ENCODE measurements at regions not wholly inside any gene's neighbourhood (a gene's known extent, or its start where the extent isn't known, plus 50 kb on each side); places are given as distances from the start of the nearest gene placed in this dataset.
A peak's percentile ranks its signal among the peaks of the same experiment; 100 is the strongest.

DNA sequence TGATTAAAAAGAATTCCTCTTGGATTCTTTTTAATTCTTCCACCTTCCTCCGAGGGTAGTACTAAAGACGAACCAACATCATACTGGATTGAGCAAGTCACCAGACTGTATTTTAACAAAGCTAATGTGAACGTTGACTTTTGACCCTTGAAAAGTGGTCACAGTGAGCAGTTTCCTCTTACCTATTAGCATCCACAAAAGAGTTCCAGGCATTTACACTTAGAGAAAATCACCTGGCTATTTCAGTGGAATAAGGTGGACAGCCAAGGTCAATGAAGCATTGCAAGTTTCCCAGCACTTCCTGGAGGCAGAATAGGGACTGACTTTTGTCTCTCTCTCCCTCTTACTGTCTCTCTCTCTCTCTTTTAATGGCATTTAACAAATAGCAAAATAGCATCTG lies 145.1 kb upstream of the DAB2 start:
- Histone ChIP-seq H3K4me1 (ENCODE audit: control insufficient read depth in 3 of 3, insufficient read depth in 2 of 3, low read depth in 1 of 3, low read length in 2 of 3) (no peaks in the 10 kb centered on the region), H3K27me3 (ENCODE audit: control insufficient read depth in 3 of 3, insufficient read depth in 3 of 3, low read length in 3 of 3) (no peaks in the 10 kb centered on the region), H3K27ac (ENCODE audit: low read depth in 1 of 3, low read length in 2 of 3) (no peak overlapping the region), H3K36me3 (ENCODE audit: control insufficient read depth in 3 of 3, insufficient read depth in 2 of 3, low read depth in 1 of 3, low read length in 3 of 3) (no peaks in the 10 kb centered on the region), H3K4me3 (ENCODE audit: low read depth in 1 of 3, low read length in 3 of 3) (no peak overlapping the region), H3K9me3 (ENCODE audit: control insufficient read depth in 2 of 2, insufficient read depth in 1 of 2, low read depth in 1 of 2, low read length in 1 of 2) (no peaks in the 10 kb centered on the region)
- DNase-seq = peak; percentile 10 to 38
- no peak for FAIRE-seq
- WGBS, 3 donors = 19 to 45% (median 31%) methylated on average over 3 of the region's 3 CpGs

- Histone ChIP-seq H3K9me3 (ENCODE audit: control insufficient read depth in 2 of 2, insufficient read depth in 1 of 2, low read depth in 1 of 2, low read length in 1 of 2) (no peaks in the 10 kb centered on the region), H3K27me3 (ENCODE audit: control insufficient read depth in 3 of 3, insufficient read depth in 3 of 3, low read length in 3 of 3) (no peaks in the 10 kb centered on the region), H3K27ac (ENCODE audit: low read depth in 1 of 3, low read length in 2 of 3) (no peak overlapping the region), H3K4me3 (ENCODE audit: low read depth in 1 of 3, low read length in 3 of 3) (no peak overlapping the region), H3K36me3 (ENCODE audit: control insufficient read depth in 3 of 3, insufficient read depth in 2 of 3, low read depth in 1 of 3, low read length in 3 of 3) (no peaks in the 10 kb centered on the region), H3K4me1 (ENCODE audit: control insufficient read depth in 3 of 3, insufficient read depth in 2 of 3, low read depth in 1 of 3, low read length in 2 of 3) (no peaks in the 10 kb centered on the region)
- no peak for FAIRE-seq
- DNase-seq = no peak
These were observed 142.1 kb upstream of the DAB2 start for GRCh38 chr5:39566891-39567290.

GRCh38 chr5:39566029-39566428 lies 141.2 kb upstream of the DAB2 start:
- DNase-seq = peak; percentile 5 to 46
- Histone ChIP-seq H3K27ac (ENCODE audit: low read depth in 1 of 3, low read length in 2 of 3) (no peak overlapping the region), H3K4me3 (ENCODE audit: low read depth in 1 of 3, low read length in 3 of 3) (no peak overlapping the region), H3K9me3 (ENCODE audit: control insufficient read depth in 2 of 2, insufficient read depth in 1 of 2, low read depth in 1 of 2, low read length in 1 of 2) (no peaks in the 10 kb centered on the region), H3K36me3 (ENCODE audit: control insufficient read depth in 3 of 3, insufficient read depth in 2 of 3, low read depth in 1 of 3, low read length in 3 of 3) (no peaks in the 10 kb centered on the region), H3K27me3 (ENCODE audit: control insufficient read depth in 3 of 3, insufficient read depth in 3 of 3, low read length in 3 of 3) (no peaks in the 10 kb centered on the region), H3K4me1 (ENCODE audit: control insufficient read depth in 3 of 3, insufficient read depth in 2 of 3, low read depth in 1 of 3, low read length in 2 of 3) (no peaks in the 10 kb centered on the region)
- WGBS, 3 donors = 20 to 65% (median 50%) methylated on average over 3 of the region's 3 CpGs
- FAIRE-seq = no peak

- DNase-seq = no peak
- FAIRE-seq = no peak
- 47 to 73% (median 51%) methylated on average over 2 of the region's 2 CpGs for WGBS, 3 donors
- no peaks in the 10 kb centered on the region for H3K4me1 ChIP-seq (ENCODE audit: control insufficient read depth in 3 of 3, insufficient read depth in 2 of 3, low read depth in 1 of 3, low read length in 2 of 3)
- no peak overlapping the region for H3K4me3 ChIP-seq (ENCODE audit: low read depth in 1 of 3, low read length in 3 of 3)
- no peaks in the 10 kb centered on the region for H3K36me3 ChIP-seq (ENCODE audit: control insufficient read depth in 3 of 3, insufficient read depth in 2 of 3, low read depth in 1 of 3, low read length in 3 of 3)
- H3K9me3 ChIP-seq (ENCODE audit: control insufficient read depth in 2 of 2, insufficient read depth in 1 of 2, low read depth in 1 of 2, low read length in 1 of 2) = no peaks in the 10 kb centered on the region
- no peak overlapping the region for H3K27ac ChIP-seq (ENCODE audit: low read depth in 1 of 3, low read length in 2 of 3)
- no peaks in the 10 kb centered on the region for H3K27me3 ChIP-seq (ENCODE audit: control insufficient read depth in 3 of 3, insufficient read depth in 3 of 3, low read length in 3 of 3)
These were observed 136.6 kb upstream of the DAB2 start for GRCh38 chr5:39561421-39561820.

GRCh38 chr5:39560726-39561125 lies 135.9 kb upstream of the DAB2 start:
- Histone ChIP-seq H3K4me3 (ENCODE audit: low read depth in 1 of 3, low read length in 3 of 3) (no peak overlapping the region), H3K27me3 (ENCODE audit: control insufficient read depth in 3 of 3, insufficient read depth in 3 of 3, low read length in 3 of 3) (no peaks in the 10 kb centered on the region), H3K4me1 (ENCODE audit: control insufficient read depth in 3 of 3, insufficient read depth in 2 of 3, low read depth in 1 of 3, low read length in 2 of 3) (no peaks in the 10 kb centered on the region), H3K9me3 (ENCODE audit: control insufficient read depth in 2 of 2, insufficient read depth in 1 of 2, low read depth in 1 of 2, low read length in 1 of 2) (no peaks in the 10 kb centered on the region), H3K36me3 (ENCODE audit: control insufficient read depth in 3 of 3, insufficient read depth in 2 of 3, low read depth in 1 of 3, low read length in 3 of 3) (no peaks in the 10 kb centered on the region), H3K27ac (ENCODE audit: low read depth in 1 of 3, low read length in 2 of 3) (no peak overlapping the region)
- FAIRE-seq = no peak
- WGBS, 3 donors = 86 to 94% (median 90%) methylated on average over 2 of the region's 2 CpGs
- DNase-seq = no peak

- no peak for FAIRE-seq
- H3K36me3 ChIP-seq (ENCODE audit: control insufficient read depth in 3 of 3, insufficient read depth in 2 of 3, low read depth in 1 of 3, low read length in 3 of 3) = no peaks in the 10 kb centered on the region
- H3K4me3 ChIP-seq (ENCODE audit: low read depth in 1 of 3, low read length in 3 of 3) = no peak overlapping the region
- no peaks in the 10 kb centered on the region for H3K4me1 ChIP-seq (ENCODE audit: control insufficient read depth in 3 of 3, insufficient read depth in 2 of 3, low read depth in 1 of 3, low read length in 2 of 3)
- WGBS, 3 donors = 76 to 86% (median 78%) methylated on average over 2 of the region's 2 CpGs
- no peaks in the 10 kb centered on the region for H3K9me3 ChIP-seq (ENCODE audit: control insufficient read depth in 2 of 2, insufficient read depth in 1 of 2, low read depth in 1 of 2, low read length in 1 of 2)
- H3K27me3 ChIP-seq (ENCODE audit: control insufficient read depth in 3 of 3, insufficient read depth in 3 of 3, low read length in 3 of 3) = no peaks in the 10 kb centered on the region
- no peak overlapping the region for H3K27ac ChIP-seq (ENCODE audit: low read depth in 1 of 3, low read length in 2 of 3)
- DNase-seq = no peak
These were observed 135.1 kb upstream of the DAB2 start for GRCh38 chr5:39559923-39560322.

- no peaks in the 10 kb centered on the region for H3K27me3 ChIP-seq (ENCODE audit: control insufficient read depth in 3 of 3, insufficient read depth in 3 of 3, low read length in 3 of 3)
- DNase-seq = no peak
- no peak overlapping the region for H3K4me3 ChIP-seq (ENCODE audit: low read depth in 1 of 3, low read length in 3 of 3)
- H3K27ac ChIP-seq (ENCODE audit: low read depth in 1 of 3, low read length in 2 of 3) = no peak overlapping the region
- H3K36me3 ChIP-seq (ENCODE audit: control insufficient read depth in 3 of 3, insufficient read depth in 2 of 3, low read depth in 1 of 3, low read length in 3 of 3) = no peaks in the 10 kb centered on the region
- WGBS, 3 donors = 66 to 82% (median 70%) methylated on average over 3 of the region's 3 CpGs
- no peaks in the 10 kb centered on the region for H3K9me3 ChIP-seq (ENCODE audit: control insufficient read depth in 2 of 2, insufficient read depth in 1 of 2, low read depth in 1 of 2, low read length in 1 of 2)
- no peaks in the 10 kb centered on the region for H3K4me1 ChIP-seq (ENCODE audit: control insufficient read depth in 3 of 3, insufficient read depth in 2 of 3, low read depth in 1 of 3, low read length in 2 of 3)
- no peak for FAIRE-seq
These were observed 133.8 kb upstream of the DAB2 start for GRCh38 chr5:39558541-39558940.

DNA sequence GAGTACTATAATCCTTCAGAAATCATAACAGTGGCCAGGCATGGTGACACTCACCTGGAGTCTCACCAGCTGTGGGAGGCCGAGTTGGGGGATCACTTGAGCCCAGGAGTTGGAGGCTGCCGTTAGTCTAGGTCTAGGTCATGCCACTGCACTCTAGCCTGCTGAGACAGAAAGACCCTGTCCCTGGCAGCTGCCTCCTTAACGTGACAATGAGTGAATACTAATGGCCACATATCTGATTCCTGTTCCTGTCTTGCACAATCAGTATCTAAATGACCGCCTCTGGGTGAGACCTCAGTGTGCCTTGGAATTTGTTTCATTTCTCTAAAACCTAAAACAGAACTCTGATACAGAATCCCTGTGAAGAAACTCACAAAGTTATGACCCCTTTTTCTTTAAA lies 131.0 kb upstream of the DAB2 start:
- H3K4me3 ChIP-seq (ENCODE audit: low read depth in 1 of 3, low read length in 3 of 3) = no peak overlapping the region
- FAIRE-seq (no peak), DNase-seq (no peak)
- WGBS, 3 donors = 63 to 68% (median 64%) methylated on average over 4 of the region's 4 CpGs
- H3K9me3 ChIP-seq (ENCODE audit: control insufficient read depth in 2 of 2, insufficient read depth in 1 of 2, low read depth in 1 of 2, low read length in 1 of 2) = no peaks in the 10 kb centered on the region
- no peaks in the 10 kb centered on the region for H3K27me3 ChIP-seq (ENCODE audit: control insufficient read depth in 3 of 3, insufficient read depth in 3 of 3, low read length in 3 of 3)
- no peaks in the 10 kb centered on the region for H3K4me1 ChIP-seq (ENCODE audit: control insufficient read depth in 3 of 3, insufficient read depth in 2 of 3, low read depth in 1 of 3, low read length in 2 of 3)
- no peak overlapping the region for H3K27ac ChIP-seq (ENCODE audit: low read depth in 1 of 3, low read length in 2 of 3)
- no peaks in the 10 kb centered on the region for H3K36me3 ChIP-seq (ENCODE audit: control insufficient read depth in 3 of 3, insufficient read depth in 2 of 3, low read depth in 1 of 3, low read length in 3 of 3)

GRCh38 chr5:39547553-39548154 lies 122.9 kb upstream of the DAB2 start:
- FAIRE-seq (no peak), DNase-seq (peak; percentile 60 to 78)
- Histone ChIP-seq H3K4me1 (ENCODE audit: control insufficient read depth in 3 of 3, insufficient read depth in 2 of 3, low read depth in 1 of 3, low read length in 2 of 3) (no peaks in the 10 kb centered on the region), H3K27me3 (ENCODE audit: control insufficient read depth in 3 of 3, insufficient read depth in 3 of 3, low read length in 3 of 3) (no peaks in the 10 kb centered on the region), H3K9me3 (ENCODE audit: control insufficient read depth in 2 of 2, insufficient read depth in 1 of 2, low read depth in 1 of 2, low read length in 1 of 2) (peaks cover 0 to 4% of the 10 kb centered on the region in 2 donors), H3K4me3 (ENCODE audit: low read depth in 1 of 3, low read length in 3 of 3) (no peak overlapping the region), H3K36me3 (ENCODE audit: control insufficient read depth in 3 of 3, insufficient read depth in 2 of 3, low read depth in 1 of 3, low read length in 3 of 3) (no peaks in the 10 kb centered on the region), H3K27ac (ENCODE audit: low read depth in 1 of 3, low read length in 2 of 3) (no peak overlapping the region)
- WGBS, 3 donors = 4% methylated on average over 9 of the region's 9 CpGs
